Skeletal muscle tissue (tissue), 3 donors: ENCODE measurements at regions not wholly inside any gene's neighbourhood (a gene's known extent, or its start where the extent isn't known, plus 50 kb on each side); places are given as distances from the start of the nearest gene placed in this dataset.

ENCODE experiments used
- H3K27ac ChIP-seq: one replicate; pipeline ENCODE4 v1.7.0; 2013; ENCODE audit warnings: mild to moderate bottlenecking, low read depth, low read length, inconsistent platforms
- H3K27me3 ChIP-seq, 3 donors: one replicate each; pipeline ENCODE4 v1.7.0; 2013; ENCODE audit warnings: low read length in 3 of 3; ENCODE audit not compliant: control insufficient read depth in 3 of 3, insufficient read depth in 3 of 3
- H3K36me3 ChIP-seq, 3 donors: one replicate each; pipeline ENCODE4 v1.7.0; 2013; ENCODE audit warnings: low read length in 3 of 3; ENCODE audit not compliant: control insufficient read depth in 3 of 3, insufficient read depth in 3 of 3
- H3K4me1 ChIP-seq, 3 donors: one replicate each; pipeline ENCODE4 v1.7.0; 2013; ENCODE audit warnings: low read length in 3 of 3, mild to moderate bottlenecking in 3 of 3; ENCODE audit not compliant: control insufficient read depth in 3 of 3, insufficient read depth in 3 of 3
- H3K4me3 ChIP-seq, 3 donors: one replicate each; pipeline ENCODE4 v1.7.0; 2013; ENCODE audit warnings: low read length in 3 of 3
- H3K9ac ChIP-seq, 3 donors: one replicate each; pipeline ENCODE4 v1.7.0; 2013; ENCODE audit warnings: low read length in 3 of 3, mild to moderate bottlenecking in 3 of 3, moderate library complexity in 2 of 3, low read depth in 1 of 3
- H3K9me3 ChIP-seq, 3 donors: one replicate each; pipeline ENCODE4 v1.7.0; 2013; ENCODE audit warnings: low read length in 3 of 3; ENCODE audit not compliant: control insufficient read depth in 3 of 3
- donor health status: Osteomylitis.

GRCh38 chr12:67161322-67161918 is 107.7 kb upstream of the CAND1 start:
- Histone ChIP-seq H3K36me3 (no peaks in the 10 kb centered on the region), H3K27ac (no peak overlapping the region)

GRCh38 chr12:67173258-67173657 is 95.9 kb upstream of the CAND1 start:
- Histone ChIP-seq H3K27me3 (no peaks in the 10 kb centered on the region), H3K36me3 (no peaks in the 10 kb centered on the region), H3K9ac (no peak overlapping the region), H3K9me3 (no peaks in the 10 kb centered on the region), H3K4me1 (no peaks in the 10 kb centered on the region), H3K27ac (no peak overlapping the region), H3K4me3 (no peak overlapping the region)

More at GRCh38 chr12:67161322-67161918, 107.7 kb upstream of the CAND1 start:
- Histone ChIP-seq H3K9me3 (no peaks in the 10 kb centered on the region), H3K9ac (no peak overlapping the region), H3K4me3 (no peak overlapping the region), H3K4me1 (no peaks in the 10 kb centered on the region), H3K27me3 (no peaks in the 10 kb centered on the region)

GRCh38 chr12:67182551-67182950 is 86.6 kb upstream of the CAND1 start:
- H3K4me3 ChIP-seq: no peak overlapping the region
- no peaks in the 10 kb centered on the region for H3K9me3 ChIP-seq
- no peaks in the 10 kb centered on the region for H3K36me3 ChIP-seq
- H3K27me3 ChIP-seq: peaks cover 0 to 6% (median 5%) of the 10 kb centered on the region in 3 donors
- no peaks in the 10 kb centered on the region for H3K4me1 ChIP-seq
- no peak overlapping the region for H3K9ac ChIP-seq
- no peak overlapping the region for H3K27ac ChIP-seq

GRCh38 chr12:67193704-67194103 is 75.5 kb upstream of the CAND1 start:
- Histone ChIP-seq H3K4me1 (no peaks in the 10 kb centered on the region), H3K27ac (no peak overlapping the region), H3K9ac (no peak overlapping the region), H3K9me3 (no peaks in the 10 kb centered on the region), H3K36me3 (no peaks in the 10 kb centered on the region), H3K27me3 (no peaks in the 10 kb centered on the region), H3K4me3 (no peak overlapping the region)

- Histone ChIP-seq H3K4me1 (no peaks in the 10 kb centered on the region), H3K4me3 (no peak overlapping the region), H3K36me3 (no peaks in the 10 kb centered on the region), H3K27ac (no peak overlapping the region), H3K9me3 (no peaks in the 10 kb centered on the region), H3K27me3 (no peaks in the 10 kb centered on the region), H3K9ac (no peak overlapping the region)
Observed at GRCh38 chr12:67200386-67200785, 68.8 kb upstream of the CAND1 start.

- Histone ChIP-seq H3K9me3 (no peaks in the 10 kb centered on the region), H3K27me3 (no peaks in the 10 kb centered on the region), H3K27ac (no peak overlapping the region), H3K9ac (no peak overlapping the region), H3K36me3 (no peaks in the 10 kb centered on the region), H3K4me3 (no peak overlapping the region), H3K4me1 (no peaks in the 10 kb centered on the region)
Observed at GRCh38 chr12:67202011-67202677, 67.0 kb upstream of the CAND1 start.

GRCh38 chr12:67202678-67203012 is 66.5 kb upstream of the CAND1 start:
- H3K27me3 ChIP-seq: no peaks in the 10 kb centered on the region

GRCh38 chr12:67208281-67209067 is 60.7 kb upstream of the CAND1 start:
- Histone ChIP-seq H3K9me3 (no peaks in the 10 kb centered on the region), H3K4me3 (no peak overlapping the region), H3K9ac (no peak overlapping the region), H3K4me1 (no peaks in the 10 kb centered on the region), H3K27me3 (peaks cover 0 to 3% (median 0%) of the 10 kb centered on the region in 3 donors), H3K36me3 (no peaks in the 10 kb centered on the region), H3K27ac (no peak overlapping the region)

More at GRCh38 chr12:67202678-67203012, 66.5 kb upstream of the CAND1 start:
- Histone ChIP-seq H3K36me3 (no peaks in the 10 kb centered on the region), H3K9ac (no peak overlapping the region), H3K27ac (no peak overlapping the region), H3K9me3 (no peaks in the 10 kb centered on the region), H3K4me3 (no peak overlapping the region), H3K4me1 (no peaks in the 10 kb centered on the region)

GRCh38 chr12:67211029-67211428 is 58.1 kb upstream of the CAND1 start:
- Histone ChIP-seq H3K27ac (no peak overlapping the region), H3K9me3 (no peaks in the 10 kb centered on the region), H3K4me3 (no peak overlapping the region)

GRCh38 chr12:67211494-67211893 is 57.7 kb upstream of the CAND1 start:
- H3K27me3 ChIP-seq: peaks cover 0 to 3% (median 0%) of the 10 kb centered on the region in 3 donors
- no peak overlapping the region for H3K9ac ChIP-seq
- H3K9me3 ChIP-seq: no peaks in the 10 kb centered on the region
- no peaks in the 10 kb centered on the region for H3K4me1 ChIP-seq
- H3K36me3 ChIP-seq: no peaks in the 10 kb centered on the region
- H3K4me3 ChIP-seq: no peak overlapping the region
- H3K27ac ChIP-seq: no peak overlapping the region

More at GRCh38 chr12:67211029-67211428, 58.1 kb upstream of the CAND1 start:
- Histone ChIP-seq H3K36me3 (no peaks in the 10 kb centered on the region), H3K4me1 (no peaks in the 10 kb centered on the region), H3K9ac (no peak overlapping the region), H3K27me3 (peaks cover 0 to 3% (median 0%) of the 10 kb centered on the region in 3 donors)
